LNCaP clone FGC (cell line): ENCODE measurements at regions not wholly inside any gene's neighbourhood (a gene's known extent, or its start where the extent isn't known, plus 50 kb on each side); places are given as distances from the start of the nearest gene placed in this dataset.

Experiments
- DNase-seq: peaks from one replicate; pipeline ENCODE4 v3.0.0-alpha.2; 2011; ENCODE audit warnings: low read depth
- H3K4me3 ChIP-seq: 2 replicates; pipeline ENCODE4 v1.5.1; 2011; ENCODE audit warnings: mild to moderate bottlenecking, low read depth, low read length, control low read depth
- CTCF ChIP-seq: IDR thresholded peaks from 2 replicates; pipeline ENCODE4 v1.5.1; 2012; ENCODE audit warnings: mild to moderate bottlenecking; ENCODE audit not compliant: control insufficient read depth, insufficient read depth; ENCODE audit errors: extremely low read depth

DNA sequence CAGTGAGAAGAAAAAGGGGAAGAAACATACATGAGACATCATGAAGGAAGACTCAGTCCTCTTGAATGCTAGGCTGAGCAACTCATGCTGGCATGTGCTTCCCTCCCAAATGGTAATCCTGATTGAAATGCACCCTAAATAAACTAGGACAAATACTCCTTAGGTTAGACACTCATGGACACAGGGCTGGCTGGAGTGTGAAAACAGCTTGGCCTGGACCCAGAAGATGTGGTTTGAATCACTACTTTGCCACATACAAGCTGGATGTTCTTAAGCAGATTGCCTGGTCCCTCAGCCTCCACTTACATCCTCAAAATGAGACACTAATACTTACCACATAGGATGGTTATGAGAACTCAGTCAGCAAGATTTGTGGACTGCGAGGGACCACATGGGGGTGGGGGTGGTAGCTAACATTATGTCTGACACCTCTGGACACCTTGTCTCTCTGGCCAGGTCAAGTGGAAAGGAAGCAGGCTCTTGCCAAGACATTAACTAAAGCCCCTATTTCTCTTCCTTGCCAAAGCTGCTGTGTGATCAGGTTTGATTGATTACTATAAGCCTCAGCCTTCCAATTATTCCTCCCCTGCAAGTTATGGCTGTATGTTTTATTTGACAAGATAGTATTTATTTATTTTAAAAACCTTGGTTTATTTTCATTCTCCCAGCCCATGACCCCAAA is 138.9 kb upstream of the SLC7A14 start:
- no peak for DNase-seq

GRCh38 chr3:170723241-170723640 is 137.4 kb upstream of the SLC7A14 start:
- DNase-seq, result no peak
- TF ChIP-seq CTCF, result no peak
- H3K4me3 ChIP-seq, result no peak overlapping the region

More for the DNA sequence above, 138.9 kb upstream of the SLC7A14 start:
- no peak overlapping the region for H3K4me3 ChIP-seq
- TF ChIP-seq CTCF, result no peak

- no peak overlapping the region for H3K4me3 ChIP-seq
- no peak for TF ChIP-seq CTCF
- no peak for DNase-seq
Measured at GRCh38 chr3:170721563-170721962, 135.7 kb upstream of the SLC7A14 start.

GRCh38 chr3:170719300-170719699 is 133.4 kb upstream of the SLC7A14 start:
- no peak overlapping the region for H3K4me3 ChIP-seq
- no peak for DNase-seq
- TF ChIP-seq CTCF, result no peak

DNA sequence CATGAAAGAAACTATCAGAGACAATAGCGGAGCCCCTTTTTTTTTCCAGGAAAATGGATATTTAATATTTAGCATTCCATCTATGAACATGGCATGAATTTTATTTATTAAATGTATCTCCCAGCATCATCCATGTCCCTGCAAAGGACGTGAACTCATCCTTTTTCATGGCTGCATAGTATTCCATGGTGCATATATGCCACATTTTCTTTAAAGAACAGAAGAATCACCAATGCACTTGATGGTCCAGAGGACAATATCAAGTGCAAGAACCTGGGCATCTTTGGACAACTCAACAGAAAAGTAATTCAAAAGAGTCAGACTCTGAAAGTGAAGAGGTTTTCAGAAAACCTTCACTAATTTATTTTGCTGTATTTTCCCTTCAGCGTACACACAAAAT is 133.0 kb upstream of the SLC7A14 start:
- no peak overlapping the region for H3K4me3 ChIP-seq
- no peak for DNase-seq
- no peak for TF ChIP-seq CTCF

DNA sequence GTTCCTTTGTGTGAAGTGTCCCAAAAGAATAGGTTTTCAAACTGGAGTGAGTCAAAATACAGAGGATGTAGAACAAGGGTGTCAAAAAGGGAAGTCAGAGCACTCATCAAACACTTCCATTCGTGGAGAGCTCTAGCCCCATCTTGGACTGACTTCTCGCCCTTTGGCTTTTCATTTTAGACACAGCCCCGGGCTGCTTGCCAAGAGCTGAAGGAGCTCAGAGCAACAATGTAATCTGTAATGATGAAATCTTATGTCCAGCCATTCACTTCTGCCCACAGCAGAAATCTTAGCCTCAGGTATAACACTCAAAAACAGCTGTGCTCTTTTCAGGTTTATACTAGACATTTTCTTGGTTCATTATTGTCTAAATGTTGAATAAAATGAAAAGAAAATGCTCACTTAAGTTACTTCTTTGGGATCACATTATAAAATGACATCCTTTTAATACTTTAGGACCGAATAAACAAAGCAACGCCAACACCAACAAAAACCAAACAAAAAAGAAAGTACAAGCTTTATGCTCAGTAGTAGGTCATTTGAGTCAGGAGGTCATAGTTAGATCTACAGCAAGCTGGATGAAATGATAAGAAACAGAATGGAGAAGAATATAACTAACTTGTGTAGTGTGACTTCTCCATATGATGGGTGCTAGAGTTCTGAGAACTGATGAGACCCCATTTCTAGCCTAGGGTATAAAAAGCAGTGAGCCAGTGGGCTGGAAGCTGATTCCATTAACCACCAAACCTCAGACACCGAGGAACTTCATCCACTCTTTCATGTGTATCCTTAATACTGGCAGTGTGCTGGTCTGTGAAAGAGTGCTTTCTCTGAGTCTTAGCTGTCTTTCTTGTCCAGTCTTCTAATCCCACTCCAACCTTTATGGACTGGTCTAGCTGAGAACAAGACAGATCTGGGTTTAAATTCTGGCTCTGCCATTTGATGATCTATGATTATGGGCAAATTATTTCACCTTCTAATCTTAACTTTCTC is 131.8 kb upstream of the SLC7A14 start:
- no peak for DNase-seq
- TF ChIP-seq CTCF, result no peak

More for the DNA sequence above, 131.8 kb upstream of the SLC7A14 start:
- no peak overlapping the region for H3K4me3 ChIP-seq
